ENCODE measurements at regions not wholly inside any gene's neighbourhood (a gene's known extent, or its start where the extent isn't known, plus 50 kb on each side); places are given as distances from the start of the nearest gene placed in this dataset.
"Not testable (repeated sequence)": the region's sequence is repeated elsewhere in the genome, so short reads cannot be mapped to it uniquely, and the experiment has no call there.

DNA sequence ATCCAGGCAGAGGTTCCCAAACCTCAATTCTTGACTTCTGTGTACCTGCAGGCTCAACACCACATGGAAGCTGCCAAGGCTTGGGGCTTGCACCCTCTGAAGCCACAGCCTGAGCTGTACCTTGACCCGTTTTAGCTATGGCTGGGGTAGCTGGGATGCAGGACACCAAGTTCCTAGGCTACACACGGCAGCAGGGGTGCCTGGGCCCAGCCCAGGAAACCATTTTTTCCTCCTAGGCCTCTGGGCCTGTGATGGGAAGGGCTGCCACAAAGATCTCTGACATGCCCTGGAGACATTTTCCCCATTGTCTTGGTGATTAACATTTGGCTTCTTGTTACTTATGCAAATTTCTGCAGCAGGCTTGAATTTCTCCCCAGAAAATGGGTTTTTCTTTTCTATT lies 180.6 kb upstream of the CFAP20DC start:
- TF ChIP-seq POLR2A (IDR thresholded peaks at IDR 0.05; ENCODE audit: low read depth, low read length); POLR2AphosphoS5 (IDR thresholded peaks at IDR 0.05; ENCODE audit: low read depth, low read length); TAF1 (IDR thresholded peaks at IDR 0.05; ENCODE audit: borderline replicate concordance, low read depth, low read length): not testable (repeated sequence)

All from GM12892 (cell line).